Astrocyte (in vitro differentiated cells and primary cell): ENCODE measurements at regions not wholly inside any gene's neighbourhood (a gene's known extent, or its start where the extent isn't known, plus 50 kb on each side); places are given as distances from the start of the nearest gene placed in this dataset.
A peak's percentile ranks its signal among the peaks of the same experiment; 100 is the strongest.

Experiments used
- DNase-seq: peaks from one replicate; pipeline ENCODE4 v3.0.0-alpha.2; 2010; ENCODE audit warnings: low read depth
- FAIRE-seq: peaks from 2 replicates; lab custom pipeline; 2011; peaks lifted over from hg19 to GRCh38; lab: Jason Lieb, UNC
- H2AFZ ChIP-seq: 2 replicates; pipeline ENCODE4 v1.6.0; 2012; ENCODE audit warnings: low read depth, low read length, inconsistent platforms
- H3K27ac ChIP-seq: 2 replicates; pipeline ENCODE4 v1.5.1; 2011; ENCODE audit warnings: low read depth, low read length, inconsistent platforms
- H3K27me3 ChIP-seq: 2 replicates; pipeline ENCODE4 v1.6.0; 2011; ENCODE audit warnings: low read length, inconsistent platforms; ENCODE audit not compliant: insufficient read depth
- H3K36me3 ChIP-seq: 2 replicates; pipeline ENCODE4 v1.5.1; 2011; ENCODE audit warnings: low read length, inconsistent platforms; ENCODE audit not compliant: insufficient read depth
- H3K4me1 ChIP-seq: 2 replicates; pipeline ENCODE4 v1.5.1; 2011; ENCODE audit warnings: low read length, inconsistent platforms; ENCODE audit not compliant: insufficient read depth
- H3K4me2 ChIP-seq: 2 replicates; pipeline ENCODE4 v1.6.0; 2012; ENCODE audit warnings: low read length, inconsistent platforms
- H3K4me3 ChIP-seq: 2 replicates; pipeline ENCODE4 v1.5.1; 2011; ENCODE audit warnings: low read depth, mild to moderate bottlenecking, low read length, inconsistent platforms; ENCODE audit not compliant: insufficient read depth
- H3K79me2 ChIP-seq: 2 replicates; pipeline ENCODE4 v1.6.0; 2012; ENCODE audit warnings: mild to moderate bottlenecking, low read length, inconsistent platforms; ENCODE audit not compliant: insufficient read depth
- H3K9ac ChIP-seq: 2 replicates; pipeline ENCODE4 v1.6.0; 2012; ENCODE audit warnings: mild to moderate bottlenecking, low read length, inconsistent platforms
- H3K9me3 ChIP-seq: 2 replicates; pipeline ENCODE4 v1.5.1; 2012; ENCODE audit warnings: low read depth, mild to moderate bottlenecking, low read length, inconsistent platforms; ENCODE audit not compliant: insufficient read depth
- H4K20me1 ChIP-seq: 2 replicates; pipeline ENCODE4 v1.6.0; 2012; ENCODE audit warnings: low read length, inconsistent platforms; ENCODE audit not compliant: insufficient read depth
- H3K27ac Mint-ChIP-seq: one replicate; pipeline ENCODE4 v1.8.0; 2021; ENCODE audit warnings: mild to moderate bottlenecking, mixed read lengths; ENCODE audit not compliant: unreplicated experiment
- H3K27me3 Mint-ChIP-seq: one replicate; pipeline ENCODE4 v1.8.0; 2021; ENCODE audit warnings: low read depth, mixed read lengths; ENCODE audit not compliant: unreplicated experiment
- H3K36me3 Mint-ChIP-seq: one replicate; pipeline ENCODE4 v1.8.0; 2021; ENCODE audit warnings: low read depth, mixed read lengths; ENCODE audit not compliant: unreplicated experiment
- H3K4me1 Mint-ChIP-seq: one replicate; pipeline ENCODE4 v1.8.0; 2021; ENCODE audit warnings: low read depth, mixed read lengths; ENCODE audit not compliant: unreplicated experiment
- H3K4me3 Mint-ChIP-seq: one replicate; pipeline ENCODE4 v1.8.0; 2021; ENCODE audit warnings: mild to moderate bottlenecking, moderate library complexity, mixed read lengths; ENCODE audit not compliant: unreplicated experiment
- H3K9me3 Mint-ChIP-seq: one replicate; pipeline ENCODE4 v1.8.0; 2021; ENCODE audit warnings: mild to moderate bottlenecking, mixed read lengths; ENCODE audit not compliant: unreplicated experiment
- EZH2 ChIP-seq: IDR thresholded peaks from 2 replicates; pipeline ENCODE4 v1.6.1; 2012; ENCODE audit warnings: mild to moderate bottlenecking, low read length, inconsistent platforms; ENCODE audit not compliant: insufficient read depth
- TF ChIP-seq, protein P1 (sequence below): IDR thresholded peaks from 2 replicates; pipeline ENCODE4 v1.5.1; 2011; ENCODE audit warnings: low read depth, mild to moderate bottlenecking, inconsistent platforms, low read length, moderate library complexity; ENCODE audit not compliant: insufficient read depth

DNA sequence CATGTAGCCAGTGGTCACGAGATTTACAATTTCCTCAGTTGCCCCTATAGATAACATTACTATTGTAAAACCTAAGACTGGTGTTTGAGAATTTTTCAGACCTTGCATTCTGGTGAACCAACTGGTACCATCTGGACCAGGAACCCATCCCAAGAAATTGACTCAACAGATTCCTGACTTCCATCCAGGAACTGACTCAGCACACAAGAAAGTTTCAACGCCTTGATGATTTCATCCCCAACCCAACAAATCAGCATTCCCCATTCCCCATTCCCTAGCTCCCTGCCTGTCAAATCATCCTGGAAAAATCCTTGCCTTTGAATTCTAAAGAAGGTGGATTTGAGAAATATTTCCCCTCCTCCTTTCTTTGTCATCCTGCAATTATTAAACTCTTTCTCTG lies 529.8 kb upstream of the PRMT6 start:
- H3K36me3 ChIP-seq: no peaks in the 10 kb centered on the region
- peak overlapping the region; percentile 71 for H3K4me2 ChIP-seq
- peaks cover 1% of the 10 kb centered on the region for H3K9me3 ChIP-seq
- H4K20me1 ChIP-seq: no peaks in the 10 kb centered on the region
- Mint-ChIP-seq H3K36me3 (no peaks in the 10 kb centered on the region), H3K27me3 (no peaks in the 10 kb centered on the region), H3K4me1 (peaks cover 15% of the 10 kb centered on the region), H3K9me3 (peaks cover 4% of the 10 kb centered on the region), H3K4me3 (no peak overlapping the region), H3K27ac (peak overlapping the region; percentile 55)
- H2AFZ ChIP-seq: no peak overlapping the region
- TF ChIP-seq EZH2: no peak
- TF ChIP-seq, protein P1, sequence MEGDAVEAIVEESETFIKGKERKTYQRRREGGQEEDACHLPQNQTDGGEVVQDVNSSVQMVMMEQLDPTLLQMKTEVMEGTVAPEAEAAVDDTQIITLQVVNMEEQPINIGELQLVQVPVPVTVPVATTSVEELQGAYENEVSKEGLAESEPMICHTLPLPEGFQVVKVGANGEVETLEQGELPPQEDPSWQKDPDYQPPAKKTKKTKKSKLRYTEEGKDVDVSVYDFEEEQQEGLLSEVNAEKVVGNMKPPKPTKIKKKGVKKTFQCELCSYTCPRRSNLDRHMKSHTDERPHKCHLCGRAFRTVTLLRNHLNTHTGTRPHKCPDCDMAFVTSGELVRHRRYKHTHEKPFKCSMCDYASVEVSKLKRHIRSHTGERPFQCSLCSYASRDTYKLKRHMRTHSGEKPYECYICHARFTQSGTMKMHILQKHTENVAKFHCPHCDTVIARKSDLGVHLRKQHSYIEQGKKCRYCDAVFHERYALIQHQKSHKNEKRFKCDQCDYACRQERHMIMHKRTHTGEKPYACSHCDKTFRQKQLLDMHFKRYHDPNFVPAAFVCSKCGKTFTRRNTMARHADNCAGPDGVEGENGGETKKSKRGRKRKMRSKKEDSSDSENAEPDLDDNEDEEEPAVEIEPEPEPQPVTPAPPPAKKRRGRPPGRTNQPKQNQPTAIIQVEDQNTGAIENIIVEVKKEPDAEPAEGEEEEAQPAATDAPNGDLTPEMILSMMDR: no peak
- H3K27me3 ChIP-seq: no peaks in the 10 kb centered on the region
- no peak overlapping the region for H3K4me3 ChIP-seq
- no peak overlapping the region for H3K9ac ChIP-seq
- peaks cover 12% of the 10 kb centered on the region for H3K4me1 ChIP-seq
- H3K79me2 ChIP-seq: no peaks in the 10 kb centered on the region
- H3K27ac ChIP-seq: peak overlapping the region; percentile 57
- DNase-seq (peak; percentile 95), FAIRE-seq (peak; percentile 78)

DNA sequence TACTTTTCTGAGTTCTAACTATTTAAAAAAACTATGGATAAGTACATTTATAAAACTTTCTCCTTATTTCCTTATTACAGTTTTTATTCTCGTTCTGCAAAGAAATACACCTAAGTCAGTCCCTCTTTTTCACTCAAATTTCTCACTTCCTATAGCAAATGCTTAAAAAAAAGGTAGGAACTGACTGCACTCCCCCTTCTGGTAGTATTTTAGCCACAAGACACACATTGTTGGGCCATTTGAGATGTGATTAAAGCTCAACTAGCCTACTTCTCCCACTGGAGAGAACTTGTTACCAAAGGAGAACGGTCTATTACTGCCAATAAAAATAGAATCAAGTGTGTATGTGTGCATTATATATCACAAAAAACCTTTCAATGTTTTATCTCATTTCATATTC lies 521.9 kb upstream of the PRMT6 start:
- H3K36me3 ChIP-seq: no peaks in the 10 kb centered on the region
- TF ChIP-seq, protein P1: peak; percentile 6
- TF ChIP-seq EZH2: no peak
- H3K79me2 ChIP-seq: no peaks in the 10 kb centered on the region
- H3K9me3 ChIP-seq: peaks cover 4% of the 10 kb centered on the region
- H3K9ac ChIP-seq: no peak overlapping the region
- no peaks in the 10 kb centered on the region for H4K20me1 ChIP-seq
- no peak overlapping the region for H3K4me2 ChIP-seq
- Mint-ChIP-seq H3K4me1 (peaks cover 25% of the 10 kb centered on the region), H3K36me3 (no peaks in the 10 kb centered on the region), H3K4me3 (no peak overlapping the region), H3K9me3 (peaks cover 10% of the 10 kb centered on the region), H3K27me3 (no peaks in the 10 kb centered on the region), H3K27ac (no peak overlapping the region)
- no peak overlapping the region for H3K4me3 ChIP-seq
- DNase-seq (no peak), FAIRE-seq (no peak)
- no peak overlapping the region for H2AFZ ChIP-seq
- no peaks in the 10 kb centered on the region for H3K4me1 ChIP-seq
- no peaks in the 10 kb centered on the region for H3K27me3 ChIP-seq
- no peak overlapping the region for H3K27ac ChIP-seq

DNA sequence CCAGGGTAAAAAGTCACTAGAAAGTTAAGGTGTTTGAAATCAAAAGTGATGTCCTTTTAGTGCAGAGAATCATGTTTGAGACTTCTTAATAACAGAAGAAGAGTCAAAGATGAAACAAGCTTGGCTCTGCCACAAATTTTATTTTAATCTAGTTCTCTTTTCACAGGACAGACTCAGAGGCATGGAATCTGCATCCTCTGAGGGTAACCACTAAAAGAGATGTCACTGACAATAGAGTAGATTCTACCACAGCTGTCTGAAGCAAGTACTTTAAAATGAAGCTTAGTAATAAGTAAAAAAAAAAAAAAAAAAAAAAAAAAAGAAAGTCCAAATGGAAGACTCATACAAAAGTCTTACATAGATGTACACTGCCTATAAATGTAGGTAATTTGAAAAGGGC lies 519.7 kb upstream of the PRMT6 start:
- no peaks in the 10 kb centered on the region for H3K36me3 Mint-ChIP-seq
- Histone ChIP-seq H3K4me3 (no peak overlapping the region), H4K20me1 (no peaks in the 10 kb centered on the region), H3K79me2 (no peaks in the 10 kb centered on the region), H3K9ac (no peak overlapping the region), H3K27ac (no peak overlapping the region), H2AFZ (no peak overlapping the region), H3K4me2 (no peak overlapping the region), H3K9me3 (peaks cover 2% of the 10 kb centered on the region), H3K36me3 (no peaks in the 10 kb centered on the region), H3K27me3 (no peaks in the 10 kb centered on the region), H3K4me1 (no peaks in the 10 kb centered on the region)
- TF ChIP-seq, protein P1: no peak
- TF ChIP-seq EZH2: no peak
- DNase-seq: peak; percentile 78
- H3K4me3 Mint-ChIP-seq: no peak overlapping the region
- H3K4me1 Mint-ChIP-seq: peaks cover 25% of the 10 kb centered on the region
- H3K27ac Mint-ChIP-seq: peak overlapping the region; percentile 67
- no peak for FAIRE-seq
- peaks cover 10% of the 10 kb centered on the region for H3K9me3 Mint-ChIP-seq
- no peaks in the 10 kb centered on the region for H3K27me3 Mint-ChIP-seq
